Stimulated activated CD4-positive, alpha-beta T cell treated with anti-CD3 and anti-CD28 coated beads, Interleukin-15, amount 100 ng/mL, for 24 hours (primary cell): ENCODE measurements at regions not wholly inside any gene's neighbourhood (a gene's known extent, or its start where the extent isn't known, plus 50 kb on each side); places are given as distances from the start of the nearest gene placed in this dataset.
"Not testable (repeated sequence)": the region's sequence is repeated elsewhere in the genome, so short reads cannot be mapped to it uniquely, and the experiment has no call there.

Experiments used
- DNase-seq: peaks from one replicate; pipeline ENCODE4 v3.0.0-alpha.2; 2020

- no peak for DNase-seq
These were observed 466.6 kb upstream of the PHF14 start for GRCh38 chr7:10507032-10507431.

- no peak for DNase-seq
These were observed 452.4 kb upstream of the PHF14 start for GRCh38 chr7:10521306-10521705.

GRCh38 chr7:10533429-10533828, 440.2 kb upstream of the PHF14 start:
- DNase-seq: not testable (repeated sequence)

GRCh38 chr7:10536561-10536960, 437.1 kb upstream of the PHF14 start:
- DNase-seq: no peak

GRCh38 chr7:10537764-10538163, 435.9 kb upstream of the PHF14 start:
- no peak for DNase-seq

- no peak for DNase-seq
These were observed 416.3 kb upstream of the PHF14 start for GRCh38 chr7:10557375-10557774.

GRCh38 chr7:10560497-10560896, 413.2 kb upstream of the PHF14 start:
- no peak for DNase-seq

- DNase-seq: no peak
These were observed 404.8 kb upstream of the PHF14 start for GRCh38 chr7:10568891-10569290.

GRCh38 chr7:10571759-10572158, 401.9 kb upstream of the PHF14 start:
- no peak for DNase-seq

- no peak for DNase-seq
These were observed 395.8 kb upstream of the PHF14 start for GRCh38 chr7:10577866-10578374.

- DNase-seq: no peak
These were observed 394.1 kb upstream of the PHF14 start for GRCh38 chr7:10579561-10579960.

GRCh38 chr7:10584886-10585285, 388.8 kb upstream of the PHF14 start:
- DNase-seq: no peak

GRCh38 chr7:10588084-10588483, 385.6 kb upstream of the PHF14 start:
- DNase-seq: no peak

- no peak for DNase-seq
These were observed 381.1 kb upstream of the PHF14 start for GRCh38 chr7:10592604-10593003.

GRCh38 chr7:10593080-10593479, 380.6 kb upstream of the PHF14 start:
- no peak for DNase-seq

GRCh38 chr7:10596827-10597226, 376.8 kb upstream of the PHF14 start:
- no peak for DNase-seq

- DNase-seq: no peak
These were observed 369.5 kb upstream of the PHF14 start for GRCh38 chr7:10604128-10604527.

GRCh38 chr7:10612950-10613349, 360.7 kb upstream of the PHF14 start:
- no peak for DNase-seq

GRCh38 chr7:10618953-10619352, 354.7 kb upstream of the PHF14 start:
- no peak for DNase-seq

GRCh38 chr7:10632712-10633111, 341.0 kb upstream of the PHF14 start:
- DNase-seq: no peak

- no peak for DNase-seq
These were observed 339.4 kb upstream of the PHF14 start for GRCh38 chr7:10634239-10634638.

GRCh38 chr7:10637991-10638390, 335.7 kb upstream of the PHF14 start:
- no peak for DNase-seq

GRCh38 chr7:10643545-10643944, 330.1 kb upstream of the PHF14 start:
- DNase-seq: no peak

GRCh38 chr7:10644849-10645248, 328.8 kb upstream of the PHF14 start:
- no peak for DNase-seq

GRCh38 chr7:10646194-10646593, 327.5 kb upstream of the PHF14 start:
- DNase-seq: no peak

- DNase-seq: no peak
These were observed 325.4 kb upstream of the PHF14 start for GRCh38 chr7:10648289-10648688.
